Kidney epithelial cell (primary cell): ENCODE measurements at regions not wholly inside any gene's neighbourhood (a gene's known extent, or its start where the extent isn't known, plus 50 kb on each side); places are given as distances from the start of the nearest gene placed in this dataset.
"Not testable (repeated sequence)": the region's sequence is repeated elsewhere in the genome, so short reads cannot be mapped to it uniquely, and the experiment has no call there.

Experiments used
- DNase-seq: peaks from one replicate; pipeline ENCODE4 v3.0.0-alpha.2; 2010; ENCODE audit warnings: low read depth
- H3K27me3 ChIP-seq: 2 replicates; pipeline ENCODE4 v1.6.0; 2011; ENCODE audit warnings: low read length; ENCODE audit not compliant: control insufficient read depth, insufficient read depth
- H3K36me3 ChIP-seq: 2 replicates; pipeline ENCODE4 v1.5.1; 2011; ENCODE audit warnings: low read length; ENCODE audit not compliant: control insufficient read depth, insufficient read depth
- H3K4me3 ChIP-seq: 2 replicates; pipeline ENCODE4 v1.5.1; 2011; ENCODE audit warnings: low read depth, mild to moderate bottlenecking, control low read depth, low read length
- TF ChIP-seq, protein P1 (sequence below): IDR thresholded peaks from 2 replicates; pipeline ENCODE4 v1.5.1; 2011; ENCODE audit warnings: mild to moderate bottlenecking, moderate library complexity, low read length, control low read depth, inconsistent platforms; ENCODE audit not compliant: insufficient read depth, poor library complexity, severe bottlenecking

DNA sequence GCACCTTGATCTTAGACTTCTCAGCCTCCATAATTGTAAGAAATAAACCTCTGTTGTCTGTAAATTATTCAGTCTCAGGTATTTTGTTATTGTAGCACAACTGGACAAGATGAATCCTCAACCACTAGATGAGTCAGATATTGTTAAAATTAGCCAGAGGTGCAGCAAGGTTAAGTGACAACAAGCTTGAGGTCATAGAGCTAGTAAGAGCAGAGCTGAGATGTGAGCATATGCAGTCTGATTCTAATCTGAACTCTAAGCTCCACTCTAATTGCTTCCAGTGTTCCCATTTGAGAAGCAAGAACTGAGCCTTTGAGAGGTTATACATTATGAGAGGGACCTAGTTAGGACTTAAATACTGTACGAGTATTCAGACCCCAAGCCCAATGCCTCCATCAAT is 93.1 kb downstream of the FZD1 start:
- no peak overlapping the region for H3K4me3 ChIP-seq
- H3K27me3 ChIP-seq, result no peaks in the 10 kb centered on the region
- no peak for DNase-seq
- TF ChIP-seq, protein P1, sequence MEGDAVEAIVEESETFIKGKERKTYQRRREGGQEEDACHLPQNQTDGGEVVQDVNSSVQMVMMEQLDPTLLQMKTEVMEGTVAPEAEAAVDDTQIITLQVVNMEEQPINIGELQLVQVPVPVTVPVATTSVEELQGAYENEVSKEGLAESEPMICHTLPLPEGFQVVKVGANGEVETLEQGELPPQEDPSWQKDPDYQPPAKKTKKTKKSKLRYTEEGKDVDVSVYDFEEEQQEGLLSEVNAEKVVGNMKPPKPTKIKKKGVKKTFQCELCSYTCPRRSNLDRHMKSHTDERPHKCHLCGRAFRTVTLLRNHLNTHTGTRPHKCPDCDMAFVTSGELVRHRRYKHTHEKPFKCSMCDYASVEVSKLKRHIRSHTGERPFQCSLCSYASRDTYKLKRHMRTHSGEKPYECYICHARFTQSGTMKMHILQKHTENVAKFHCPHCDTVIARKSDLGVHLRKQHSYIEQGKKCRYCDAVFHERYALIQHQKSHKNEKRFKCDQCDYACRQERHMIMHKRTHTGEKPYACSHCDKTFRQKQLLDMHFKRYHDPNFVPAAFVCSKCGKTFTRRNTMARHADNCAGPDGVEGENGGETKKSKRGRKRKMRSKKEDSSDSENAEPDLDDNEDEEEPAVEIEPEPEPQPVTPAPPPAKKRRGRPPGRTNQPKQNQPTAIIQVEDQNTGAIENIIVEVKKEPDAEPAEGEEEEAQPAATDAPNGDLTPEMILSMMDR, result no peak
- H3K36me3 ChIP-seq, result no peaks in the 10 kb centered on the region

DNA sequence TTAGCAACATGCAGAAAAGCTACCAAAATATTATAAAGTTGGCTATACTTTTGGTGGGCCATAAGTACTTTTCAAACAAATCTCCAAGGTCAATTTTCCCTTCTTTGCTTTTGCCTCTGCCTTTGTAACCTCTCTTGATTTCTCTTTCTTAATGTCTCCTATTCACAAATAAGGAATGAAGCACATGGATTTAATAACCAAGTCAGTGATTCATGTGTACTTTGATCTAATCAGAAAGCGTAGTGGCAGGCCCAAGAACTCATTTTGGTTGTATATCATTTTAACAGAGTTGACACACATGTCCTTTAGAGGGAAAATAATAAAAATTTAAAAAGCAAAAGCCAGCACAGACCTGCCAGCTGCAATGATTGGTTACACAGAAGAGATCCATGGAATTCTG is 93.7 kb downstream of the FZD1 start:
- Histone ChIP-seq H3K36me3 (no peaks in the 10 kb centered on the region), H3K4me3 (no peak overlapping the region), H3K27me3 (no peaks in the 10 kb centered on the region)
- no peak for DNase-seq
- TF ChIP-seq, protein P1, result no peak

DNA sequence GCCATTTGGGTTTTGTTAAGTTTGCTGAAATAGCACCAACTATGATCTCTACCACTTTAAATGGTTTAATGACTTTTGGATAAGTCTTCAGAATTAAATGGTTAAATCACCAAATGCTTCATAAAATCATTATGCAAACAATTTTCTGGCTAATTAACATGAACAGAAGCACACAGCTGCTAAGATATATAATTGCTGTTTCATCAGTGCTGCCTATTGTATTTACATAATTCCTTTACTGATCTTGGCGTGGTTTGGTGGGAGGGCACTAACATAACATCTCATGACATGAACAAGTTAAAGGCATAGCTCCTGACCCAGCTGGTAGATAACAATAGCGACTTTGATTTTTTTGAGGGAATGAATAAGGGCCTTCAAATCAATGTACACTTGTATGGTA is 94.1 kb downstream of the FZD1 start:
- Histone ChIP-seq H3K4me3 (no peak overlapping the region), H3K27me3 (no peaks in the 10 kb centered on the region), H3K36me3 (no peaks in the 10 kb centered on the region)
- no peak for DNase-seq
- TF ChIP-seq, protein P1, result no peak

DNA sequence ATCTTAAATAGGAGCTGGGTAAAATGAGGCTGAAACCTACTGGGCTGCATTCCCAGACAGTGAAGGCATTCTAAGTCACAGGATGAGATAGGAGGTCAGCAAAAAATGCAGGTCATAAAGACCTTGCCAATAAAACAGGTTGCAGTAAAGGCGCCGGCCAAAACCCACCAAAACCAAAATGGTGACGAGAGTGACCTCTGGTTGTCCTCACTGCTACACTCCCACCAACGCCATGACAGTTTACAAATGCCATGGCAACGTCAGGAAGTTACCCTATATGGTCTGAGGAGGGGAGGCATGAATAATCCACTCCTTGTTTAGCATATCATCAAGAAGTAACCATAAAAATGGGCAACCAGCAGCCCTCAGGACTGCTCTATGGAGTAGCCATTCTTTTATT is 100.9 kb downstream of the FZD1 start:
- not testable (repeated sequence) for H3K4me3 ChIP-seq, H3K36me3 ChIP-seq, DNase-seq, H3K27me3 ChIP-seq

DNA sequence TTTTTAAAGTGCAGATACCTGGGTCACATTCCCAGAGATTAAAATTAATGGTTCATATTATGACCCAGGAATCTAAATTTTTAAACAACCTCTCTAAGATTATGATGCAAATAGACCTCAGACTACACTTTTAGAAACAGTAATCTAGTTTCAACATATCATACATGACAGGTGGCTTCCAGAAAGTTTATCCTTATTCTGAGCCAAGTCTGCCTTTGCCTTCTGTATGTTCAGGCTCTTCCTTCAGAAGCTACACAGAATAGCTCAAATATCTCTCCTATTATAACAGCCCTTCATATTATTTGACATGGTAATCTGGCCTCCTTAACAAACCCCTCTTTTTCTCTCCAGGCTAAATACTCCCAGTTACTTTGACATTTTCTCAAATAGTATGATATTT is 101.9 kb downstream of the FZD1 start:
- Histone ChIP-seq H3K36me3 (no peaks in the 10 kb centered on the region), H3K4me3 (no peak overlapping the region), H3K27me3 (no peaks in the 10 kb centered on the region)
- DNase-seq, result no peak
- TF ChIP-seq, protein P1, result no peak

DNA sequence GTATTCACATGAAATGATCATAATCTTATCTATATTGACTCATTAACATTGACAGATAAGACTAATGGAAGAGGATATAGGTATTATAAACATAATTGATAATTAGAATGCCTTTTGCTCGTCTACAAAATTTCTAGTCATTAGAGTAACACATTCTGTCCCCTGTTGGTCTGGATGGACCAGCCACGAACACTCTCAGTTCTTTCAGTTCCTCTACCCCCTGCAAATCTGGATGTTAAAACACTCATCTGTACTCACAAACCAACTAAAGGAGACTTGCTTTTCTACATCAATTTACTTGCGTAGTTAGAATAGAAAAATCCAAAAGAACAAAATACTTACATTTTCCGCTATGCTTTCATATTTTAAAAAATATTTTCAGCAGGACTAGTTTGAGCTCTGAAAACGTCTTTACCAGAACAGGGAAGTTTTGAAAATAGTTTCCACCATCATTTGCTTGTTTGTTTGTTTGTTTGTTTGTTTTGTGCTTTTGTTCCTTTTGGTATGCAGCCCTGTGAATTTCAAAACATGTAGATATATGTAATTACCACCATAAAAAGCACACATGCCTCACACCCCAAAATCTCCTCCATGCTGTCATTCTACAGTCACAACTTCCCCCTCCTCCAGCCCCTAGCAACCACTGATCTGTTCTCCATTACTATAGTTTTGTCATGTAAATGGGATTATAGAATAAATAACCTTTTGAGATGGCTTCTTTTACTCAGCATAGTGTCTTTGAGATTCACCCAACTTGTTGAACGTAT is 103.8 kb downstream of the FZD1 start:
- Histone ChIP-seq H3K4me3 (no peak overlapping the region), H3K27me3 (no peaks in the 10 kb centered on the region), H3K36me3 (no peaks in the 10 kb centered on the region)
- DNase-seq, result no peak
- TF ChIP-seq, protein P1, result no peak
